ENCODE measurements at regions not wholly inside any gene's neighbourhood (a gene's known extent, or its start where the extent isn't known, plus 50 kb on each side); places are given as distances from the start of the nearest gene placed in this dataset.

DNA sequence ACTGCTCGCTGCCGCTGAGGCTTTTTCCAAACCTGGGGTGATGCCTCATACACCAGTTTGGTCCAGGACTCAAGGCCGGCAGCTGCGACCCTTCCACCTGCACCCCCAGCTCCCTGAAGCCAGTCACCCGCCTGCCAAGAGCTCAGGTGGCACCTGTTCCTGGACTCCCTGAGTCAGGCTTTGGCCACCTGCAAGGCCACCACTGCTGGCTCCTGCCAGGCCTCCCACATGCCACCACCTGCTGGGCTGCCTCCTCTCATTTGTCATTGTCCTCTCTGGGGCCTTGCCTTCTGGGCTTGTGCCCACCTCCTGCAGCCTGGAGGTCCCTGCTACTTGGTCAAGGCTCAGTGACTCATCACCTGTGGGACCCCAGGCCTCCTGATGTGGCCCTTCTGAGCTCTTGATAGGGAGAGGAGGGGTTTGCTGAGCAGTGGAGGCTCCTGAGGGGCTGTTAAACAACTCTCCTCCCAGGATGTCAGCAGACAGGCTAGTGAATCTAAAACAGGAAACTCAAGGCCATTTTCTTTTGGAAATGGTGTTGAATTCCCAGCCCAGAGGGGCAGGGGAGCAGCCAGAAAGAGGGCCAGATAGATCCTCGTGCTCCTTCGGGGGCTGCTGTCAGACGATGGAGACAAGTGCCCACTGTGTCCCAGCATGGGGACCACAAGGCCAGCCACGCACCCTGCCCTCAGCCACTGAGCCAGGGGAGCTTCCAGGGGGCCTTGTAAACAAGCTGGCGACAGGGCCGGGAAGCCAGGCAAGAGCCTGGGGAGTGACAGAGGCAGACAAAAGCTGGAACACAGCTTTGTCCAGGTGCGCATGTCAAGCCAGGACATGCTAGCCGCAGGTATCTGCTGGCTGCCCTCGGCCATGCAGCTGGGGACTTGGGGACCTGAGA, 416.8 kb downstream of the LRATD1 start (continued):
- TF ChIP-seq CHD2 (IDR thresholded peaks at IDR 0.05; ENCODE audit: low read length) (no peak), TBP (IDR thresholded peaks at IDR 0.05; ENCODE audit: low read depth, low read length) (no peak), SIRT6 (IDR thresholded peaks at IDR 0.05; ENCODE audit: low read length) (no peak), KDM1A (IDR thresholded peaks at IDR 0.05; ENCODE audit: borderline replicate concordance, low read length) (no peak), YY1 (IDR thresholded peaks at IDR 0.05; ENCODE audit: low read depth, low read length) (no peak), ASH2L (IDR thresholded peaks at IDR 0.05; ENCODE audit: low read length) (no peak)
